ENCODE measurements at regions not wholly inside any gene's neighbourhood (a gene's known extent, or its start where the extent isn't known, plus 50 kb on each side); places are given as distances from the start of the nearest gene placed in this dataset.

DNA sequence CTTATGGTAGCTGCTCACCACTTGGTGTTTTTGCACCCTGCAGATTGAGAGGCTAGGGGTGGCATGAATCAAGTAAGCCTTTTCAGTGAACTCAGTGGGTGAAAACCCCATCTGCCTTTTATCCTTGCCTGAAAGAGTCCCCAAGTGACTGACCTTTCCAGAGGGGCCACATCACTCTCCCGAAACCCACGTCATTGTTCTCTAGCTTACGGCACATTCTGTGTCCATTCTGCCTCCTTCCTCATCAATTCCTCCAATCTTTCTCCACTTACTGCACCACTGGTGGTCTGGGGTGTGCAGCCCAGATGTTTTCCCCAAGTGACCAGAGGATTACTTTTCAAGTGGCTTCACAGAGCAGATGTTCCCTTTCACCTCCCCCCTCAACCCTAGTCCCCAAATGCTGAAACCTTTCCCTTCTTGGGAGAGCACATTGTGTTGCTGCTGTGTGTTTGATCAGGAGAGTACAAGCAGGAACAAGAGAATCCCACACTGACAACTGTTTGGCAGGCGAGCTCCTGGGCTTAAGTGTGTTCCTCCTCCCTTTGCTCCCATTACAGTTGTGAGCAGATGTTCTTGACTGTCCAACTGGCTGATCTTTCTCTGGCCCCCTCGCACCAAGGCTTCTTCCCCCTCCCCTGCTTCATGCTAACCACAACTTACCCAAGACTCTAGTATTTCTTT is 138.0 kb upstream of the IGF1 start:
- no peak overlapping the region for H3K27ac ChIP-seq
- TF ChIP-seq ZFX (IDR thresholded peaks at IDR 0.05; ENCODE audit: borderline replicate concordance) = no peak
- TF ChIP-seq, protein P1, sequence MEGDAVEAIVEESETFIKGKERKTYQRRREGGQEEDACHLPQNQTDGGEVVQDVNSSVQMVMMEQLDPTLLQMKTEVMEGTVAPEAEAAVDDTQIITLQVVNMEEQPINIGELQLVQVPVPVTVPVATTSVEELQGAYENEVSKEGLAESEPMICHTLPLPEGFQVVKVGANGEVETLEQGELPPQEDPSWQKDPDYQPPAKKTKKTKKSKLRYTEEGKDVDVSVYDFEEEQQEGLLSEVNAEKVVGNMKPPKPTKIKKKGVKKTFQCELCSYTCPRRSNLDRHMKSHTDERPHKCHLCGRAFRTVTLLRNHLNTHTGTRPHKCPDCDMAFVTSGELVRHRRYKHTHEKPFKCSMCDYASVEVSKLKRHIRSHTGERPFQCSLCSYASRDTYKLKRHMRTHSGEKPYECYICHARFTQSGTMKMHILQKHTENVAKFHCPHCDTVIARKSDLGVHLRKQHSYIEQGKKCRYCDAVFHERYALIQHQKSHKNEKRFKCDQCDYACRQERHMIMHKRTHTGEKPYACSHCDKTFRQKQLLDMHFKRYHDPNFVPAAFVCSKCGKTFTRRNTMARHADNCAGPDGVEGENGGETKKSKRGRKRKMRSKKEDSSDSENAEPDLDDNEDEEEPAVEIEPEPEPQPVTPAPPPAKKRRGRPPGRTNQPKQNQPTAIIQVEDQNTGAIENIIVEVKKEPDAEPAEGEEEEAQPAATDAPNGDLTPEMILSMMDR (IDR thresholded peaks at IDR 0.05) = no peak

DNA sequence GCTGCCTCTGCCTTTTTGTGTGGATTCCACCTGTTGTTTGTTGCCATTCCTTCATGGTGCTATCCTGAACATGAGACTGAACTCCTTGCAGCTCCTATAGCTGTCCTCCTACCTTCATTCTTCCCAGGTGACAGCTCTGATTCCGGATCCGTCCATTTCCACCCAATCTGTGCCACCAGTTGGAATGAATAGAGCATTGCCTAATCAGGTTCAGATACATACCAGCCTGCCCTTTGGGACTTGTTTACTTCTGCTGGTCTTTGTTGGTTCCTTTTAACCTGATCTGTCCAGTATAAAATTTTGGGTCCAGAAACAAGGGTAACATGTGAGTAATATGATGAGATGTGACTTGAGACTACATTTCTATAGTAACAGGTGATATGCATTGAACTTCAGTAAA is 136.3 kb upstream of the IGF1 start:
- no peak overlapping the region for H3K27ac ChIP-seq
- TF ChIP-seq, protein P1 (IDR thresholded peaks at IDR 0.05) = no peak
- no peak for TF ChIP-seq ZFX (IDR thresholded peaks at IDR 0.05; ENCODE audit: borderline replicate concordance)

DNA sequence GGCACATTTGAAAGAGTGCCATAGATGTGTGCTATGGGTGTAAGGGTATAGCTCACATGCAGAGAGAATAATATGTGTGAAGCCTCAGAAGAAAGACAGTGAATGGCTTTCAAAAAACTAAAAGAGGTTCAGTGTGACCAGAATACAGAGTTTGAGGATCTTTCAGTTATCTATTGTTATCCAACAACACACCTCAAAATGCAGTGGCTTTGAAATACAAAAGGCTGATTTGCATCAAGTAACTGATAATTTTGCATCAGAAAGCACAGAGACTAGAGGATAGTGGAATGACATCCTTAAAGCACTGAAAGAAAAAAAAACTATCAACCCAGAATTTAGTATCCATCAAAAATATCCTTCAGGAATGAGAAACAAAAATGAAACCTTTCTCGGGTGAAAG is 131.6 kb upstream of the IGF1 start:
- TF ChIP-seq, protein P1 (IDR thresholded peaks at IDR 0.05) = no peak
- TF ChIP-seq ZFX (IDR thresholded peaks at IDR 0.05; ENCODE audit: borderline replicate concordance) = no peak
- no peak overlapping the region for H3K27ac ChIP-seq

DNA sequence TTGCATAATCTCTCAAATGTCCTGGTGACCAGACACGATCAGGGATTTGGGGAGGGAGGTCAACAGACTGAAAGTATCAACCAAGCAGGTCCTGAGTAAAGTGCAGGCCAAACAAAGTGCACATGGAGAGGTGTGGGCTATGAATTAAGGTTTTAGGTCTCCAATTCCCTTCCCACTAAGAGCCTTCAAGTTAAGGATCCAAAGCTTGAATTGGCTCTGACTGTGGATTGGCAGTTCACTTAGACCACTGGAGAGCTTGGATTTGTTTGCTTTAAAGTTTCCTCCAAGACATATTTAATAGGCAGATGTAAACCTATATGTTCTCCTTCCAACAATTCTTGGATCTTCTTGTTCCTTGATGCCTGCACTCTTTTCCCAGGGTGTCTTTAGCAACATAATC is 129.6 kb upstream of the IGF1 start:
- H3K27ac ChIP-seq = no peak overlapping the region
- TF ChIP-seq, protein P1 (IDR thresholded peaks at IDR 0.05) = no peak
- TF ChIP-seq ZFX (IDR thresholded peaks at IDR 0.05; ENCODE audit: borderline replicate concordance) = no peak

- H3K27ac ChIP-seq = no peak overlapping the region
- TF ChIP-seq, protein P1 (IDR thresholded peaks at IDR 0.05) = no peak
- TF ChIP-seq ZFX (IDR thresholded peaks at IDR 0.05; ENCODE audit: borderline replicate concordance) = no peak
Observed at GRCh38 chr12:102603021-102603420, 122.7 kb upstream of the IGF1 start.

DNA sequence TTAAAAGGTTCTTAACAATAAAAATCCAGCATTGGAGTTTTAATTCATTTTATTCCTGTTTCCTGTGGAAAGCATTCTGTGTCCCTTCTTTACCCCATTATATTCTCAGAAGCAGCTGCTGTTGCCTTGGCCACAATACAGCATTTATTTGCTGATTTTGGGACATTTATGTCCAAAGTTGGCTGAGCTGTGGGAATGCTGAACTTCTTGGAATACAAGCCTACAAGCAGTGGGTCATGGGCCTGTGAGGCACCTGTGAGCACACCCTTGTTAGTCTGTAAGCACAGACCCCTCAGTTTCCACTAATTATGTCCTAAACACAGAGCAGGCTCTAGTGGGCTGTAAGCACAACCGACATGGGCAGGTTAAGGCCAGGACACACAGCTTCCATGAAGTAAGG is 122.2 kb upstream of the IGF1 start:
- TF ChIP-seq ZFX (IDR thresholded peaks at IDR 0.05; ENCODE audit: borderline replicate concordance) = no peak
- TF ChIP-seq, protein P1 (IDR thresholded peaks at IDR 0.05) = no peak
- no peak overlapping the region for H3K27ac ChIP-seq

DNA sequence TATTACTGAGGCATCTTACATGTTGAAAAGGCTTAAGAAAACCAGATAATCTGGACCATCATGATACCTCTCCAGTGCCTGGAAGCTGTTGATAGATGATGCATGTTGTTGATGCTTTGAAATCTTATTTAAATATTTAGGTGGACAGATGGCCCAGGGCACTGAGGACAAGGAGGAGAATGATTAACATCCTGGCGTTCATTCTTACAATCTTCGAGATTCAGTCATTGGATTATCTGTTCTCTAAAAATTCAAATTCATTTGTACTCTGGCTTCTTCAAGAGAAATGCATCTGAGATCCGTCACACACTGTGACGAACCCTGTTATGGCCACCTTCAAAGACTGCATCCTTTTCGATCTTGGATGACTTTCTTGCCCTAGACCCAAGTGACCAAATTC is 121.3 kb upstream of the IGF1 start:
- no peak overlapping the region for H3K27ac ChIP-seq
- TF ChIP-seq ZFX (IDR thresholded peaks at IDR 0.05; ENCODE audit: borderline replicate concordance) = no peak
- TF ChIP-seq, protein P1 (IDR thresholded peaks at IDR 0.05) = no peak
